COLO668 (cell line): ENCODE measurements at regions not wholly inside any gene's neighbourhood (a gene's known extent, or its start where the extent isn't known, plus 50 kb on each side); places are given as distances from the start of the nearest gene placed in this dataset.
A peak's percentile ranks its signal among the peaks of the same experiment; 100 is the strongest.
"Not testable (repeated sequence)": the region's sequence is repeated elsewhere in the genome, so short reads cannot be mapped to it uniquely, and the experiment has no call there.

Source experiments
- DNase-seq: peaks from one replicate; lab custom pipeline; 2025; ENCODE audit not compliant: unreplicated experiment; lab: John Stamatoyannopoulos, UW

DNA sequence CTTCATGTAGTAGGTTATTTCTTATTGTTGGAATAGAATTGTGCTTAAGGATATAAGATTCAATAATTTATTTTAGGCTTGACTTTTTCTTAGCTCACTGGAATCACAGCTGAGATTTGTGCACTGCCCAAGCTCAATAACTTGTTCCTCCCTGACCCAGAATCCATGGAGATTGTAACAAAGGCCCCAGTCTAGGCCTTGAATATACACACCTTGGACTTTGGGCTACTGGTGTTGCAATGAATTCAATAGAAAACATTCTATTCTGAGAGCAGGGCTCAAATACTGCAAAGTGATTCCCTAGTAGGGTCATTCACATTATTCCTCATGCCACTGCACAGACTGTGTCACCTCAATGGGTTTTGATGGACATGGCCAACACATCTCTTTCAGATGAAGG is 352.4 kb downstream of the GALC start:
- DNase-seq: no peak

DNA sequence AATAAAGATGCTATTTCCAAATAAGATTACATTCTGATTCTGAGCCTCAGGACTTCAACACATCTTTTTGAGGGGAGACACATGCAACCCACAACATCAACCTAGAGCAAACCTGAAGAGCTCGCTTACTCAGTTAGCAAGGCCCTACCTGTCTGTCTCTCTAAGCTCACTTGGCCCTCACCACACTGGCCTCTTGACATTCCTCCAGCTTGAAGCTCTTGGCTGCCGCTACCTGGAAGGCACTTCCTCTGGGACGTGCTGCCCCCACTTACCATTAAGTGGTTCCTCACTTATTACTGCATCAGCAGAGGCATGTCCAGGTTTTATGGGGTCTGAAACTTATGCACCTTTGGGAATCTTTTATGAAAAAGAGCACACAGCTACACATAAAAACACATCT is 354.8 kb downstream of the GALC start:
- DNase-seq: no peak

DNA sequence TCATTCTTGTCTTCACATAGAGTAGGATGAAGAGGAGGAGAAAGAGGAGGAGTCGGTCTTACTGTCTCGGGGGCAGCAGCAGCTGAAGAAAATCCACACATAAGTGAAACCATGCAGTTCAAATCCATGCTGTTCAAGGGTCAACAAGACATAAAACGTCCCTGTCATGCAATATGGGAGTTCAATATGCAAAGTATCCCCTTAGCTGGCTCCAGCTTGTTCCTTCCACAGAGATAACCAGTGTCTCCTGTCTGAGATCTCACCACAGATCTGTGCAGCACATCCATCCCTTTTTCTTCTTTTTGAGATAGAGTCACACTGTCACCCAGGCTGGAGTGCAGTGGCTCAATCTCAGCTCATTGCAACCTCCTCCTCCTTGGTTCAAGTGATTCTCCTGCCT is 357.5 kb downstream of the GALC start:
- no peak for DNase-seq

- no peak for DNase-seq
Measured at GRCh38 chr14:87632796-87633195, 360.2 kb downstream of the GALC start.

- DNase-seq: no peak
Measured at GRCh38 chr14:87630846-87631245, 362.1 kb downstream of the GALC start.

DNA sequence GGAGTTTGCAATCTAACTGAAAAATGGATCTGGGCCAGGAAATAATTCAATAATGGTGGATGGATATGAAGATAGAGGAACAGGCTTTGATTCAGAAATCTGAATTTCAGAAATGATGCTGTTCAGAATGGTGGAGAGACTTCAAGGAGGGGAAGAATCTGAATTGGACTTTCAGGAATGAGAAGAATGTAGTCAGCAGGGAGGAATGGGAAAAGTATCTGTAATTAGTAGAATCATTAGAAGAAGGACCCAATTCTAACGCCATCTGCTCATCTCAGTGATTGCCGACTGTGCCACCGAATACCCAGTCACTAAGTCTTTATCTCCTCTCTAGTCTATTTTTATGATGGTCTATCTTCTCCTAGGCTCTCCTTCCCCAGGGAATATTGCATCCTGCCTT is 363.2 kb downstream of the GALC start:
- no peak for DNase-seq

DNA sequence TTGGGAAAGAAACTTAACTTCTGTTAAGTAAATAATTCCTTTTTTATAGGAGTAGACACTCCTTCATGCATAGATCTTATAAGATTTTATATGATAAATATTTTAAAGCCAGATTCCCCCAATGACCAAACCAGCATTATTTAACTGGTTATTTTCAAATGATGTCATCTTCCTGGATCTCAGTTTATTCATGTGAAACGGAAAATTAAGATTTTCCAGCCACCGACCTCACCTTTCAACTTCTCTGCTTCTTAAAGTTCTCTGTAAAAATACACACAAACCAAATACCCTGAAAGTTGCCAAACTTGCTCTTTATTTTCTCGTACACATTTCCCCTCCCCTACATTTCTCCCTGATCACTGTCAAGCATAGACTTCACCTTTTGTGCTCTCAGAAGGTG is 364.2 kb downstream of the GALC start:
- DNase-seq: no peak

GRCh38 chr14:87628129-87628528 is 364.9 kb downstream of the GALC start:
- DNase-seq: no peak

DNA sequence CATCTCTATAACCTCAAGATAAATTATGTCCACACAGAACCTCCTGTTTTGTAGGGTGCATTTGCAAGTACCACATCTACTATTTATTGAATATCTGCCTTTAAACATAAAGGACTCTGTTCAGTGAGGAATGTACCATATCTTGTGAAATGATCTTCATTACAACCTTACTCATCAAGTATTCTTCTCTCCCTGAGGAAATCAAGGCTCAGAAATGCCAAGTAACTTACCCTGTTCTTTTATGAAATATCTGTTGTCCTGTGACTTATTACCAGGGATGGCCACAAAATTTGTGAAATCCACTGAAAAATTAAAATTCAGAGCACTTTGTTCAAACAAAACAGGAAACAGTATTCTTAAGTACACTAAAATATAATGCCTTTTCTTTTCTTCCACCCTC is 366.7 kb downstream of the GALC start:
- no peak for DNase-seq

- no peak for DNase-seq
Measured at GRCh38 chr14:87623616-87624015, 369.4 kb downstream of the GALC start.

- no peak for DNase-seq
Measured at GRCh38 chr14:87617079-87617478, 375.9 kb downstream of the GALC start.

GRCh38 chr14:87615822-87616679 is 376.9 kb downstream of the GALC start:
- DNase-seq: peak; percentile 67

GRCh38 chr14:87615047-87615446 is 377.9 kb downstream of the GALC start:
- DNase-seq: no peak

DNA sequence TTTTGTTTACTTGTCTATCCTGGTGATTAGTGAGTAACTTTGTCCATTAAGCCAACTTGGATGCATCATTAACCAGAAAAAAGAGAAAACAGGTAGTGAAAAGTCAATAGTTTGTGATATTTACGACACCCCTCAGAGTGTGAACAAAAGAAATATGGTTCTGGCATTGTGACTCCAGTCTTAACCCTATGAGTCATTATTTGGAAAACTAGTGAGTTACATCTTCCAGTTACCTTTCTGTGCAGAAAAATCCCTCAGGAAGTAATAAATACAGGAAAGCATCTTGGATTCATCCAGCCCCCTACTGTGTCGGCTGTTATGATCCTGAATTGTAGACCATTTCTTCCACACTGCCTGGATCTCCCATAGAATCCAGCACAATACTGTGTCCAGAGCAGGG is 379.1 kb downstream of the GALC start:
- DNase-seq: no peak

DNA sequence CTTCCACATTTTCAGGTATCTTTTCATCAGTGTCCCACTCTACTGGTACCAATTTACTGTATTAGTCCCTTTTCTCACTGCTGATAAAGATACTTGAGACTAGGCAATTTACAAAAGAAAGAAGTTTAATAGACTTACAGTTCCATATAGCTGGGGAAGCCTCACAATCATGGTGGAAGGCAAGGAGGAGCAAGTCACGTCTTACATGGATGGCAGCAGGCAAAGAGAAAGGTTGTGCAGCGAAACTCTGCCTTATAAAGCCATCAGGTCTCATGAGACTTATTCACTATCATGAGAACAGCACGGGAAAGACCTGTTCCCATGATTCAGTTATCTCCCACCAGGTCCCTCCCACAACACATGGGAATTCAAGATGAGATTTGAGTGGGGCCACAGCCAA is 385.9 kb downstream of the GALC start:
- not testable (repeated sequence) for DNase-seq

DNA sequence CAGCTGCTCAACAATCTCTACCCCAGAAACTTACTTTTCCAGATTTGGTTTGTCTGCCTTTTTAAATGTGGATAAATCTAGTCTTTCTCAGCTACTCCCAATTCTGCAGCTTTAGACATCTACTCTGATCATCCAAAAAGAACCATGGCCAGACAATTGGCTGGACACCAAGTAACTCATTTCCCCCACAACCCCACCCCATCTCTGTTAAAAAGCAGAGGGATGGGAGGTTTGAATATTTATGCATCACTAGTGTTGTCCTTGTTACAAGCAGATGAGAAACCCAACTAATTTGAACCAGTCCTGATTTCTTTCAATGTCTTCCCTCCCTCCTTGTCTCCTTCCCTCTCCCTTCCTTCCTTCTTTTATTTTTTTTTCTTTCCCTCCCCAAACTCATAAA is 391.9 kb downstream of the GALC start:
- DNase-seq: no peak

GRCh38 chr14:87600240-87600639 is 392.7 kb downstream of the GALC start:
- DNase-seq: no peak

DNA sequence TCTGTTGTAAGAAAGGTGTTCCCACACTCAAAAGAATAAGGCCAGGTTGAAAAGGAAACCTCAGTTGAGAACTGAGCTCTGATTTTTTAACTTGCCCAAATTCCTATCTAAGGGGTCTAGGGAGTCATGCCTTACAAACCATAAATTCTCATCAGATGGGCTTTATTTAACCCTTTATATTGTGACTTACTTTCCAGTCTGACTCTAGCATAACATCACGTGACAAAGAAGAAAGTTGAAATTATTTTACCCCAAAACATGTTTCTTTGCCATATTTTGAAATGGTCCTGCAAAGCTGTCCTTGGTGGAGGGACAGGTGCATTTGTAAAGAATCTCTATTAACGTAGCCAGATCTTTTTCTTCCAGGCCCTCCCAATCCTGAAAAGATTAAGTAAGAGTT is 411.7 kb downstream of the GALC start:
- no peak for DNase-seq

- no peak for DNase-seq
Measured at GRCh38 chr14:87579036-87579435, 413.9 kb downstream of the GALC start.

- no peak for DNase-seq
Measured at GRCh38 chr14:87575378-87575777, 417.6 kb downstream of the GALC start.

DNA sequence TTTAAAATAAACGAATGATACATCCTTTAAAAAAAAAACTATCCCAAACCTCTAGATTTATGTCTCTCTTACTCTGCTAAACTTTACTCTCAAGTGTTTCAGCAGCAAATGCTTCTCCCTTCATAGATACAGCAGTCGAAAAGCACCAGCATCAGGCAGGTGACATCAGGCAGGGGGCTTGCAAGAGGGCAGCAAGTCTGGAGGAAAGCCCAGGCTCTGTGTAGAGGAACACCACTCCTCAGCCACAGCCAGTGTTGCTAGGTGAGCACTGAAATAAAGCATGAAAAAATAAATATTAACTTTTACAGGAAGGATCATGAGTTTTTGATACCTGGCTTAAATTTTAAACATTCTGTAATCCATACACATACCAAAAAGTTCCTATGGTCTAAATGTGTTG is 419.4 kb downstream of the GALC start:
- DNase-seq: no peak

- DNase-seq: no peak
Measured at GRCh38 chr14:87567618-87568295, 425.2 kb downstream of the GALC start.

DNA sequence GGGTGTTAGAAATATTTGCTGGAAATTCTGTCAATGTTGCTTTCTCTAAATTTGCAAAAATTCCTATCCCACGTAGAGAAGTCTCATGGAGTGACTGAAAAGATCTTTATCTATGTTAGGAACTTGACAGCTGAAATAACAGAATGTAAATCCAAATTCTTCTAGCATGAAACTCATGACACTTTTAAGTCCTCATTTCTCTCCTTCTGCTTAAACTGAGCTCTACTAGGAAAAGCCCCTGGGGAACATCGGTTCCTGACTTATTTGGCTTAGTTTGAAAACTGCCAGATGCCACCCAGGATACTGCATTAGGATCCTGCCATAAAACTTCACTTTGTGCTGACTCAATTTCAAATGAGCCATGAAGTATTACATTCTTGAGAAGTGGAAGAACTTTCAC is 426.0 kb downstream of the GALC start:
- DNase-seq: no peak
